CD4-positive, alpha-beta T cell treated with Interleukin-17A for 4 hours (primary cell): ENCODE measurements at regions not wholly inside any gene's neighbourhood (a gene's known extent, or its start where the extent isn't known, plus 50 kb on each side); places are given as distances from the start of the nearest gene placed in this dataset.

Source experiments
- DNase-seq: peaks from one replicate; pipeline ENCODE4 v3.0.0-alpha.2; 2020; ENCODE audit warnings: mixed read lengths

- DNase-seq, result no peak
Observed at GRCh38 chr5:32990593-32991420, 279.7 kb downstream of the NPR3 start.

- DNase-seq, result no peak
Observed at GRCh38 chr5:32991421-32991815, 280.3 kb downstream of the NPR3 start.

GRCh38 chr5:32996336-32996735, 285.2 kb downstream of the NPR3 start:
- no peak for DNase-seq

GRCh38 chr5:33008751-33009418, 297.8 kb downstream of the NPR3 start:
- no peak for DNase-seq

GRCh38 chr5:33010846-33011245, 299.7 kb downstream of the NPR3 start:
- DNase-seq, result no peak

GRCh38 chr5:33011801-33012200, 300.7 kb downstream of the NPR3 start:
- no peak for DNase-seq

- no peak for DNase-seq
Observed at GRCh38 chr5:33023649-33024048, 312.5 kb downstream of the NPR3 start.

- DNase-seq, result no peak
Observed at GRCh38 chr5:33032271-33033070, 321.4 kb downstream of the NPR3 start.

- no peak for DNase-seq
Observed at GRCh38 chr5:33033516-33033915, 322.4 kb downstream of the NPR3 start.

- no peak for DNase-seq
Observed at GRCh38 chr5:33034777-33035176, 323.7 kb downstream of the NPR3 start.

GRCh38 chr5:33035851-33036527, 324.9 kb downstream of the NPR3 start:
- no peak for DNase-seq

GRCh38 chr5:33037076-33037475, 326.0 kb downstream of the NPR3 start:
- no peak for DNase-seq

GRCh38 chr5:33041586-33041985, 330.5 kb downstream of the NPR3 start:
- no peak for DNase-seq

GRCh38 chr5:33043343-33043997, 332.3 kb downstream of the NPR3 start:
- DNase-seq, result no peak

GRCh38 chr5:33046091-33046490, 335.0 kb downstream of the NPR3 start:
- no peak for DNase-seq

GRCh38 chr5:33048315-33048714, 337.2 kb downstream of the NPR3 start:
- no peak for DNase-seq

- DNase-seq, result no peak
Observed at GRCh38 chr5:33049298-33049697, 338.2 kb downstream of the NPR3 start.

- no peak for DNase-seq
Observed at GRCh38 chr5:33049842-33050241, 338.7 kb downstream of the NPR3 start.

- DNase-seq, result no peak
Observed at GRCh38 chr5:33059081-33059480, 348.0 kb downstream of the NPR3 start.

GRCh38 chr5:33065131-33065530, 354.0 kb downstream of the NPR3 start:
- no peak for DNase-seq

GRCh38 chr5:33067291-33067690, 356.2 kb downstream of the NPR3 start:
- no peak for DNase-seq

- no peak for DNase-seq
Observed at GRCh38 chr5:33068786-33069185, 357.7 kb downstream of the NPR3 start.
